ENCODE measurements at regions not wholly inside any gene's neighbourhood (a gene's known extent, or its start where the extent isn't known, plus 50 kb on each side); places are given as distances from the start of the nearest gene placed in this dataset.

DNA sequence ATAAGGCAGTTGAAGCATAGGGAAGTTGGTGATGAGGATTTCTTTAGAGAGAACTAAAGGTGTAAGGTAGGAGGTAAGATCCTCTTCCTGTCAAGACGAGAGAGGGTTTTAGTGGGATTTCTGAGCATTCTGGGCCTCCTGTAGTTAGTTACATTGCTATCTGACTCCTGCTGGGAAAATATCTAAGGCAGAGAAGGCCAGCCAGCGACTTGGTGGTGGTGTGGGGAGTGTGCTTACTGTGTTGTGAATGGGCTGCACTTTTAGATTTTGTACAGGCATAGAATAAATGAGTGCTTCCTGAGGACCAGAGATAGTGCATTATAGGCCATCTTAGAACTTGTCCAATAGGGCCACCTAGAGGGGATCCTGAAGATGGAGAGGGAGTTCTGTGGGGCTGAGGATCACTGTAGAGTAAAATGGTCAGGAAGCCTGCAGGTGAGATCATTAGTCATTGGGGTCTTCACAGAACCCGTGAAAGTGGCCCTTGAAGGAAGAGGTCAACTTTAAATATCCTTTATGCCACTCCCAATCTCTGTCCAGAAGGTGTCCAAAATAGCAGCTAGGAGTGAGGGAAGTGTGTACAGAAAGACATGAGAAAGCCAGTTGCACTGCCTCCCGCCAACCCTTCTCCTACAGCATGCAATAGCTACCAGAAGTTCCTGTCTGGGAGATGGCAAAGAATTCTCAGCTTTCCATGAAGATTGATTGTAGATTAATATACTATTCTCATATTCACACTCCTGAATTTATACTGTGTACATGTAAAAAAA, 266.6 kb downstream of the POLR1F start:
- DNase-seq (ENCODE audit: low spot score): peak; percentile 13

- DNase-seq (ENCODE audit: low spot score): no peak
These were observed 269.3 kb downstream of the POLR1F start for GRCh38 chr7:19439517-19439916.

DNA sequence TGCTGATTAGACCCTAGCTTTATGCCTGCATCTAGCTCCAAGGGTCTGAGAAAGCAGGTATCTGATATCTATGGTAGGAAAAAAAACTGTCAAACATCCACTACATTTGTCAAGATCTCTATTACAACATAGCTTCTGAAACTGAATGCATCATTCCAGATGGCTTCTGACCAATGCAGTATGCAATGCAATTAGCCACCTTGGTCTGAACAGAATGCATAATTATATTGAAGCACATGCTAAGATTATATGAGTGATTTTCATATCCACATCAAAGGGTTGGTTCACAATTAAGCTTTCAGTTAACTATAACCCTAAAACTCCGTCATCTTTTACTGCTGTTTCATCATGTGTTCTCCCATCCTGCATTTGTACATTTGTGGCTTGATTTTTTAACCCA, 271.4 kb downstream of the POLR1F start:
- DNase-seq (ENCODE audit: low spot score): no peak

DNA sequence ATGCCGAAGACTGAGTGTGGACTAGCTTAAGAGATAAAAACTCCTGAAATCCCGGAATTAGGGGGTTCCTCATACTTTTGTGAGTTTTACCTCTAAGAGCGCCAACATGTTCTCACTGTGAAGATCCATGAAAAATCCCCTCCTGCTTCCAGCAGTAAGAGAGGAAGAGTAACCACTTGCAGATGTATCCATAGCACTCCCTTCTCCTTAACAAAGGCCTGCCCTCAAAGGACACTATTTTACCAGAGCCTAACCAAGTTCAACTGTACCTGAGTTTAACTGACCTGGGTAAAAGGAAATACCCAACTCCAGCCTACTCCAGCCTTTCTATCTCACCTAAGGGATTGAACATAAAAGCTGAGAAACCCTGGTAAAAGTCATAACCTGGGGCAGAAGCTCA, 280.9 kb downstream of the POLR1F start:
- no peak for DNase-seq (ENCODE audit: low spot score)

- no peak for DNase-seq (ENCODE audit: low spot score)
These were observed 276.6 kb upstream of the FERD3L start for GRCh38 chr7:19421861-19422260.

DNA sequence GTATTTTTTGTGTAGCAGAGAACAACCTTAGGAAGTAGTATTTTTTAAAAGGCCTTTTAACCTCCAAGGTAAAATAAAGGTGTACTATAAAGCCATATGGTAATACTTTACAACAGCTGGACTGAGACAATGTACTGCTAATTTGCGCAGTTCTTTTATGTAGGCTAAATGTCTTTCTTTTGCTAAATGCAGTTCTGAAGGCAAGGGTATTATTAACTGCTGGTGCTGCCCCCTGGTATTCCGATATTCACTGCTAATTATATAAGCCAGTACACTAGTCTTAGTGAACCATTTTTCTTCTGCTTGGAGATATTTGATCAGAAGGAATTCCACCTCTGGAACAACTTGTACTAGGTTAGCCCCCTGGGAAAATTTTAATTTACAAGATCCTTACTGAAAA, 272.0 kb upstream of the FERD3L start:
- no peak for DNase-seq (ENCODE audit: low spot score)

- no peak for DNase-seq (ENCODE audit: low spot score)
These were observed 269.9 kb upstream of the FERD3L start for GRCh38 chr7:19415123-19415522.

GRCh38 chr7:19413443-19413965, 268.3 kb upstream of the FERD3L start:
- no peak for DNase-seq (ENCODE audit: low spot score)

GRCh38 chr7:19410691-19411090, 265.5 kb upstream of the FERD3L start:
- DNase-seq (ENCODE audit: low spot score): no peak

DNA sequence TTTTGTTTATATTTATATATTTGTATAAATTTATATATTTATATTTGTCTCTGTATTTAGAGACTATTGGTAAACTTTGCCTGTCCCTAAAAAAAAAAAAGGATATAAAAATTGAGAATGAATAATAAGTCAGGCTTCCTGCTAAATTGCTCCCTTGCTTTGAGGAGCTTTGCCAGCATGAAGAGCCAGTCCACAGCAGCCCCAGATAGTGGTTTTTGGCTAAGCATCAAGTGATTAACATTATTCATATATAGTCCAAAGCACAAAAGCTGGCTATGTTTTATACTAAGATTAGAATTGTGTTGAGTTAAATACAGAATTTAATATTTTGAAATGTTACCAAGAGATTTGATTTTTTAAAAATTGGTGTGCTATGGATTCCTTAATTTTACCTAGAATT, 264.9 kb upstream of the FERD3L start:
- no peak for DNase-seq (ENCODE audit: low spot score)

GRCh38 chr7:19408706-19409220, 263.5 kb upstream of the FERD3L start:
- no peak for DNase-seq (ENCODE audit: low spot score)

- DNase-seq (ENCODE audit: low spot score): no peak
These were observed 262.0 kb upstream of the FERD3L start for GRCh38 chr7:19407270-19407669.

- DNase-seq (ENCODE audit: low spot score): no peak
These were observed 260.3 kb upstream of the FERD3L start for GRCh38 chr7:19405541-19405940.

GRCh38 chr7:19404912-19405329, 259.7 kb upstream of the FERD3L start:
- DNase-seq (ENCODE audit: low spot score): no peak

GRCh38 chr7:19403691-19404090, 258.5 kb upstream of the FERD3L start:
- no peak for DNase-seq (ENCODE audit: low spot score)

- DNase-seq (ENCODE audit: low spot score): no peak
These were observed 256.2 kb upstream of the FERD3L start for GRCh38 chr7:19401461-19401860.

DNA sequence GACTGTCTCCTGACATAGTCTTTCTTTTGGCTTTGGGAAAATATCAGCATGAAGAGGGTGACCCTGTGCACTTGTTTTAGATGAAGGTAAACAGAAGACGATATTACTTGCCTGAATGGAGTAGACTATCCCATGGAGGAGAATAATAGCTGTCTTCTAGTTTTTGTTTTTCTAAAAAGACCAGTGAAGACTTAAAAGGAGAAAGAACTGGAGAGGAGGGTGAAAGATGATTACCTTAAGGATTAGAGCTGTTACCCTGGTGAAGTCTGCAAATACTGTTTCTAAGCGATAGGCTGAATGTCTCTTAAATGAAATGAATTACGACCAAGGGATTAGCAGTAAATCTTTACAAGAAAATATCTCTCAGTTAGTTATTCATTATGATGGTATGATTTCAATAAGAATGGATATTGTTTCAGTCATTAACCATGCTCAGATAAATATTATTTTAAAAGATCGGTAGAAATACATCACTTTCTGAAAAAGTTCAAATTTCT, 255.6 kb upstream of the FERD3L start:
- no peak for DNase-seq (ENCODE audit: low spot score)

GRCh38 chr7:19397911-19398310, 252.7 kb upstream of the FERD3L start:
- no peak for DNase-seq (ENCODE audit: low spot score)

- no peak for DNase-seq (ENCODE audit: low spot score)
These were observed 247.0 kb upstream of the FERD3L start for GRCh38 chr7:19392246-19392645.

DNA sequence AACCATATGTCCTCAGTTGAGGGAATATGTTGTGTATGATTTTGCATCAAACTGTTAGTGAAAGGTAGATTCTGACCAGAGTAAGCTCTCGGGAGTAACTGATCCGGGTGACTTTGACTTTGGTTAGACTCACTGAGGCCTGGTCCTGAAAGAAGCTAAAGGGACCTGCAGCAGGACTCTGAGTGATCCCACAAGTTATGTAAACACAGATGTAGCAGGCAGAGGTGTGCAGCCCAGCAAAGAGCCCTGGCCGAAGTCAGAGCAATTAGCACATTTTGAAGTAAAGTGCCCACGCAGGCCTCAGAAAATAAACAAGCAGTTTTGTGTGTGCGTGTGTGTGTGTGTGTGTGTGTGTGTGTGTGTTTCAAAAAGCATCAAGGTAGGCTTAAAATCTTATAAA, 245.6 kb upstream of the FERD3L start:
- no peak for DNase-seq (ENCODE audit: low spot score)

GRCh38 chr7:19381321-19381720, 236.1 kb upstream of the FERD3L start:
- no peak for DNase-seq (ENCODE audit: low spot score)

DNA sequence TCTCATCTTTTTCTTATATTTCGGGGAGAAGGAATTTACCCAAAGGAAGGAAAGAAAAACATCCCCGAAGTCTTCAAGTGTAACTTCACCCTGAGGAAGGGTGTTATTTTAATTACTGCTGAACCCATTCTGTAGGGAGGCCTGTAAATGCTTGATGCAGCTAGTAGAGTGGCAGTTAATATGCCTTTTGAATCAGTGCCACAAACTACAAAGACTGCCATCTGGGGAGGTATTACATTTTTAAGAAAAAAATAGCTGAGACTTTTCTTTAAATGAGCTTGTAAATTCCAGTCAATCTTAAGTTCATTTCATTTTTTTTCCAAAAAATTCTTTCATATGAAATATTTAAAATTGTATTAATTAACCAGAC, 233.1 kb upstream of the FERD3L start:
- DNase-seq (ENCODE audit: low spot score): no peak

DNA sequence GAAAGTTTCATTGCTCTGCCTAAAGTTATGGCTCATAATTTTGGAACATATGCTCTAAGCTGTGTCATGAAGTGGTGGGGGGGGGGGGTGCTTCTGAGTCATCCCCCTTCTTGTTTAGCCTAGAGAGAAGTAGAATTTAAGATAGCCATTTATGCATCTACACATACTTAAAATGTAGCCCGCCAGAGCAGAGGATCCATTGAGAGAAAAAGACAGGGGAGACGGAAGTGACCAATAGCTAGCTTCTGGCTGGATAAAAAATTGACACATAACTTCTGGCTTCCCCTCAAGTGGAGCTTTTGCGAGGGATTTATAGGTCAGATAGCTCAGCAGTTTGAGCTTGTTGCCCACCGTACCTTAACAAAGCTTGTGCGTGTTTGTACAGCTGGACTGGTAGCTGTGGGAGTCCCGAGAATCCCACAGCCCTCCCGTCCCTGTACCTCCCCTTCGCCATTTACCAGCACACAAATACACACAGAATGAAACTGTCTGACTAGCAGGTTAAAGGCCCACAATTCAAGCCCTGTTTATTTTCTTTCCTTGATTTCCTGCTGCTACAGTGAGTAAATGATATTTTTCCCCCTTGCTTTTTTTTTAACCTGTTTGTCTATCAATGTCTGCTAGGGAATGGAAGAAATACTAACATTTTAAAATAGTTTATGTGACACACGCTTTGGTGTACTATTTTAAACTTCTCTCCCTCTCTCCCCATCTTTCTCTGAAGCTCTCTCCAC, 232.6 kb upstream of the FERD3L start:
- no peak for DNase-seq (ENCODE audit: low spot score)
